ENCODE measurements at regions not wholly inside any gene's neighbourhood (a gene's known extent, or its start where the extent isn't known, plus 50 kb on each side); places are given as distances from the start of the nearest gene placed in this dataset.

DNA sequence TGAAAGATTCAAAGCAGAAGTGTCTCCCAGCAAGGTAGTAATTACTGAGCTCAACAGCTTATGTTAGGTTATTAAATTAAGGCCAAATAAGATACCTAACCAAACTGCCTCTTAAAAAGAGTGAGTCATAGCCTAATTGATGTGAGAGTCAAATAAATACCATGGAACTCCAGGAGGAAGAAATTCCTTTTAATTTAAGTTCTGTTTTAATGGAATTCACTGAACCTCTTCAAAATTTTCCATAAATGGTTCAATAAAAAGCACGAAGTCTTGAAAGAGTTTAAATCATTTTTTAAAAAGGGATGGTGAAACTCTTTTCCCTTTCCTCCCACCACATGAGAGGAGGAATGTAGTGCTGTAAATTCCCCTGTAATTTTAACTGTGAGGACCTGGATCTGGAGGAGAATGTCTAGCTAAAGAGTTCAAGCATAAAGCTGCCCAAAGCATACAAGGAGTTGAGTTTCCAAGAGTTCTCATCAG, 180.8 kb upstream of the MMADHC start:
- Histone ChIP-seq H3K9me2 (ENCODE audit: insufficient read depth) (no peaks in the 10 kb centered on the region), H3K27me3 (ENCODE audit: insufficient read depth, low read depth) (no peaks in the 10 kb centered on the region), H3K36me3 (ENCODE audit: low read depth) (no peaks in the 10 kb centered on the region), H3F3A (ENCODE audit: insufficient read depth, low read depth) (no peaks in the 10 kb centered on the region), H3K4me2 (peak overlapping the region; percentile 2; the same call in 1 of the 2 replicates), H3K79me2 (ENCODE audit: low read depth) (no peaks in the 10 kb centered on the region), H3K27ac (no peak overlapping the region), H3K4me3 (no peak overlapping the region), H3K4me1 (replicated peaks; ENCODE audit: insufficient read depth) (peaks cover 15% of the 10 kb centered on the region; the same call in 1 of the 2 replicates), H4K20me1 (ENCODE audit: insufficient read depth) (no peaks in the 10 kb centered on the region), H3K9me3 (ENCODE audit: insufficient read depth, low read depth) (no peaks in the 10 kb centered on the region), H2AFZ (no peak overlapping the region)
- DNase-seq: peak in 1 of 2 experiments; percentile 49
- TF ChIP-seq EZH2 (IDR thresholded peaks at IDR 0.05; ENCODE audit: low read depth): no peak
- TF ChIP-seq, protein P1, sequence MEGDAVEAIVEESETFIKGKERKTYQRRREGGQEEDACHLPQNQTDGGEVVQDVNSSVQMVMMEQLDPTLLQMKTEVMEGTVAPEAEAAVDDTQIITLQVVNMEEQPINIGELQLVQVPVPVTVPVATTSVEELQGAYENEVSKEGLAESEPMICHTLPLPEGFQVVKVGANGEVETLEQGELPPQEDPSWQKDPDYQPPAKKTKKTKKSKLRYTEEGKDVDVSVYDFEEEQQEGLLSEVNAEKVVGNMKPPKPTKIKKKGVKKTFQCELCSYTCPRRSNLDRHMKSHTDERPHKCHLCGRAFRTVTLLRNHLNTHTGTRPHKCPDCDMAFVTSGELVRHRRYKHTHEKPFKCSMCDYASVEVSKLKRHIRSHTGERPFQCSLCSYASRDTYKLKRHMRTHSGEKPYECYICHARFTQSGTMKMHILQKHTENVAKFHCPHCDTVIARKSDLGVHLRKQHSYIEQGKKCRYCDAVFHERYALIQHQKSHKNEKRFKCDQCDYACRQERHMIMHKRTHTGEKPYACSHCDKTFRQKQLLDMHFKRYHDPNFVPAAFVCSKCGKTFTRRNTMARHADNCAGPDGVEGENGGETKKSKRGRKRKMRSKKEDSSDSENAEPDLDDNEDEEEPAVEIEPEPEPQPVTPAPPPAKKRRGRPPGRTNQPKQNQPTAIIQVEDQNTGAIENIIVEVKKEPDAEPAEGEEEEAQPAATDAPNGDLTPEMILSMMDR (conservative IDR thresholded peaks at IDR 0.05): no peak
- CTCF ChIA-PET: no interaction called here
- intact Hi-C loops (cut with micrococcal nuclease; ENCODE audit: unreplicated experiment): no loop called here
- POLR2A ChIA-PET (ENCODE audit: unreplicated experiment): interaction anchor here (0.7 kb wide), 1 partner anchor 478 kb away, joined by 7 read pairs; no protein-coding TSS in a partner anchor
- BruUV-seq (replicated peaks): no TSS peak

DNA sequence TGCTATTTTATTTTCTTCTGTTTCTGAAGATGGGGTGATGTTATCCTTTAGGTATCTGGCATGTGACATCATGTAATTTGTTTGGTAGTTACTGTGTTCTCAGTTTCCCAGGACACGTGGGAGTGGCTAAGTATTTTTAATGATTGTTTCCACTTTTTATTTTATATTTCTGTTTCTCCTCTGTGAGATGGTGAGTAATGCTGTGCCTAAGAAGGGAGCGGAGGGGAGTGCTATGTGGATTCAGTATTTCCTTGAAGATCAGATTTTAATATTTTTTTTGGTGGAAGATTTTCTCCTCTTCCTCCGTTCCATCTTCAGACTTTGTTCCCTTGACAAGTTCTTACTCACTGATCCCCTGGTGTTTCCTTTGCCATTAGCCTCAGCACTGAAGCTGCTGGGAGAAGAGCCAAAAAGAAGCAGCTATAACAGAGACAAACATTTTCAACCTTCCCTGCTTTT, 180.0 kb upstream of the MMADHC start:
- DNase-seq: no peak
- ChIA-PET POLR2A (ENCODE audit: unreplicated experiment) (interaction anchor here (0.7 kb wide), 1 partner anchor 479 kb away, joined by 7 read pairs; no protein-coding TSS in a partner anchor), CTCF (no interaction called here)
- peaks cover 15% of the 10 kb centered on the region; the same call in 1 of the 2 replicates for H3K4me1 ChIP-seq (replicated peaks; ENCODE audit: insufficient read depth)
- H3K27me3 ChIP-seq (ENCODE audit: insufficient read depth, low read depth): no peaks in the 10 kb centered on the region
- no peaks in the 10 kb centered on the region for H3K36me3 ChIP-seq (ENCODE audit: low read depth)
- H3K27ac ChIP-seq: no peak overlapping the region
- no peak overlapping the region for H3K4me3 ChIP-seq
- intact Hi-C loops (cut with micrococcal nuclease; ENCODE audit: unreplicated experiment): no loop called here
- H4K20me1 ChIP-seq (ENCODE audit: insufficient read depth): no peaks in the 10 kb centered on the region
- H3K79me2 ChIP-seq (ENCODE audit: low read depth): no peaks in the 10 kb centered on the region
- no peak for TF ChIP-seq EZH2 (IDR thresholded peaks at IDR 0.05; ENCODE audit: low read depth)
- TF ChIP-seq, protein P1 (conservative IDR thresholded peaks at IDR 0.05): no peak
- no peaks in the 10 kb centered on the region for H3K9me3 ChIP-seq (ENCODE audit: insufficient read depth, low read depth)
- no peak overlapping the region for H2AFZ ChIP-seq
- H3K4me2 ChIP-seq: no peak overlapping the region; the same call in 1 of the 2 replicates
- no TSS peak for BruUV-seq (replicated peaks)
- H3F3A ChIP-seq (ENCODE audit: insufficient read depth, low read depth): no peaks in the 10 kb centered on the region
- no peaks in the 10 kb centered on the region for H3K9me2 ChIP-seq (ENCODE audit: insufficient read depth)

DNA sequence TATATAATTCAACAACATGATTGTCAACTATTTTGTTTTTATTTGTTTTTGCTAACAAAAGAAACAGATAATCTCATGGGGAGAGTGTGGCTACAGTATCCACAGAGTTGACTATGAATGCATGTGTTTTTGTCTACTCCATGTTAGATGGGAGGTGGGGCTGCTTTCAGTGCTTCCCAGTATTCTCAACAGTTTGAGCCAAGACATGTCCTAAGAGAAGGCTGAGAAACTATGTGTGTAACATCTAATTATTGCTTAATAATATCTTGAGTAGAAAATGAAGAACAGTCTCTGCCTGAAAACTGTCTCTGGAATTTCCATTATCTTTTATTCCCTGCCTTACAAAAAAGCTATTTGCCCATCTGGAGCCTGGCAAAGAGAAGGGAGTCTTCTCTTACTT, 178.8 kb upstream of the MMADHC start:
- no peaks in the 10 kb centered on the region for H3F3A ChIP-seq (ENCODE audit: insufficient read depth, low read depth)
- H3K27ac ChIP-seq: no peak overlapping the region
- POLR2A ChIA-PET (ENCODE audit: unreplicated experiment): no interaction called here
- intact Hi-C loops (cut with micrococcal nuclease; ENCODE audit: unreplicated experiment): no loop called here
- no peaks in the 10 kb centered on the region for H4K20me1 ChIP-seq (ENCODE audit: insufficient read depth)
- no peaks in the 10 kb centered on the region for H3K9me3 ChIP-seq (ENCODE audit: insufficient read depth, low read depth)
- H3K36me3 ChIP-seq (ENCODE audit: low read depth): no peaks in the 10 kb centered on the region
- no peak overlapping the region for H3K4me3 ChIP-seq
- H3K4me1 ChIP-seq (replicated peaks; ENCODE audit: insufficient read depth): peaks cover 15% of the 10 kb centered on the region; the same call in 1 of the 2 replicates
- no TSS peak for BruUV-seq (replicated peaks)
- H3K27me3 ChIP-seq (ENCODE audit: insufficient read depth, low read depth): no peaks in the 10 kb centered on the region
- H3K79me2 ChIP-seq (ENCODE audit: low read depth): no peaks in the 10 kb centered on the region
- H3K9me2 ChIP-seq (ENCODE audit: insufficient read depth): no peaks in the 10 kb centered on the region
- TF ChIP-seq, protein P1 (conservative IDR thresholded peaks at IDR 0.05): no peak
- no peak for TF ChIP-seq EZH2 (IDR thresholded peaks at IDR 0.05; ENCODE audit: low read depth)
- no peak overlapping the region for H2AFZ ChIP-seq
- DNase-seq: no peak
- no peak overlapping the region for H3K4me2 ChIP-seq
- CTCF ChIA-PET: no interaction called here

Data from PC-9 (cell line).